Limb (tissue), 2 donors: ENCODE measurements at regions not wholly inside any gene's neighbourhood (a gene's known extent, or its start where the extent isn't known, plus 50 kb on each side); places are given as distances from the start of the nearest gene placed in this dataset.
A peak's percentile ranks its signal among the peaks of the same experiment; 100 is the strongest.

Experiments
- DNase-seq, 2 donors: peaks; one replicate each; pipeline ENCODE4 v3.0.0-alpha.2; 2016; ENCODE audit errors: extremely low spot score in 2 of 2

GRCh38 chr1:57831624-57832023 lies 407.8 kb upstream of the DAB1 start:
- no peak for DNase-seq

DNA sequence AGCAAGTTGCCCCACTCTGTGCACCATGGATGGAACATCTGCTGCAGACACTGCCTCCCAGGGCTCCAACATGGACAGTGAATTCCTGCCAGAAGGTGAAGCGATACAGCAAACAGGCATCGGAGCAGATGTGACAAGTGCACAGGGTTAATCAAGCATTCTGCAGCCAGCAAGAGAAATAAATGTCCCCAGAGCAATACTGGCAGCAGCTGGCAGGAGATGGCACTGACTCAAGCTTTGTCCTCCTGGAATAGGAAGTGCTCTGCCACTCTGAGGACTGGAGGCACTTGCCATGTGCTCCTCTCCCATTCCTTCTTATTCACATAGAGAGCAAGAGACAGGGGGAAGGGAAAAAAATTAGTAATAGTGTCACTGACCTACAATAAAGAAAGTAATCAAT lies 402.7 kb upstream of the DAB1 start:
- peak in 1 of 2 donors; percentile 31 for DNase-seq

DNA sequence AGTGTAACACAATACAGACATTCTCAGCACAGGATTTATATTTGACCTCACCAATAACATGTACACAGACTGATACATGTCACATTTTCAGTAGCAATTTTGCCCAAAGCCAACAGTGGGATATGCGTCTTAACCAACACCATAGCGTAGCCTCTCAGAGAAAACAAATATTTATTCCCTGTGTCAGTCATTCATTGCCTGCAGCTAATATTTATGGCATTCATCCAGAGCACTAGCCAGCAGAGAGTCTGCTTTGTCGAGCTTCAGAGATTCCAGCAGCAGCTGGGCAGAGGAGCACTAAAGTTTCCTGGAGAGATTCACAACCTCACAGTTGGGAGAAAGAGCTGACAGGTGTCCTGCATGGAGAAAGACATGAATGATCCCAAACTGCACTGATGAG lies 400.7 kb upstream of the DAB1 start:
- no peak for DNase-seq

DNA sequence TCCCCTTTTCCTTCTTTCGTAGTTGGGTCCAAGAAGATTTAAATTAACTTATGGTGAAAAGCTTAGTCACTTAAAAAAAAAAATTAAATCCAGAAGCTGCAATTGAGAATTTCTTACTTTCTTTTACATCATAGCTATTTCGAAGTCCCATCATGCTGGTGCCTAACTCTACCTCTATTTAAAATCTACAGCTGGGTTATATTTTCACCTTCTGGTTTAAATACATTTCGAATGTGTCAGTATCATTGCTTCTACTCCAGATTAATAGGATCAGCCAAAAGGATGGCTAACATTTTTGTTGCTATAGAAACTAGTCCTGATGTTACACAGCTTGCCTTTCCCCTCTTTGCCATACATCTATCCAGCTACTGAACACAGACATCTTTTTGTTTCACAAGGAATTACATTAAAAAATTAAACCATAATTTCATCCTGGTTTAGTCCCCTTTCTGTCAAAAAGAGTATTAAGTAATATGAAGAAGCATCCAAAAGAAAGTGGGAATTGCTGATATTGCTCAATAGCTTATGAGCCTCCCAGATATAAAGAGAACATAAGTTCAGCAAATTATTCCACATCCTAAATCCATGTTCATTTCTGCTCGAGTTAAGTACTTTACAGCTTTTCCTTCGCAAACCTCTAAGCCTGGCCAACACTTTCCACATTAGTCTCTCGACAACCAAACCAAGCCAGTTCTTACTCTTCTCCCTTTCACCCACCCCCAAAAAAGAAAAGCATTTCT lies 396.7 kb upstream of the DAB1 start:
- DNase-seq: no peak

DNA sequence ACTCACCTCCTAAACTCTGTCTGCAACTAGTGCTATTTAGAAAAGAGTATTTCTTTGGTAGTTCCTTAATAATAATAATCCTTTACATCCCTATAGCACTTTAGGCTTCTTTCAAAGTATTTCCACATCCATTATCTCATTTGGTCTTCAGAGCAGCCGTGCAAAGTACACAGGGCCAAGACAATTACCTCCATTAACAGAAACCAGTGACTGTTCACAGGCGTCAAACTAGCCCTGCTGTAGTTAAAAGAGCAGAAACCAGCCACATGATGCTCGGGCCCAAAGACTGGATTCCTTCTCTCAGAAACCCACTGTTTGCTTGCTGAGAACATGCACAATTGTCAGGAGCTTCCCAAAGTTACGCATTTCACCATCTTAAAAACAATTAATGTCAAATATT lies 396.0 kb upstream of the DAB1 start:
- no peak for DNase-seq

GRCh38 chr1:57803586-57803985 lies 379.7 kb upstream of the DAB1 start:
- no peak for DNase-seq

DNA sequence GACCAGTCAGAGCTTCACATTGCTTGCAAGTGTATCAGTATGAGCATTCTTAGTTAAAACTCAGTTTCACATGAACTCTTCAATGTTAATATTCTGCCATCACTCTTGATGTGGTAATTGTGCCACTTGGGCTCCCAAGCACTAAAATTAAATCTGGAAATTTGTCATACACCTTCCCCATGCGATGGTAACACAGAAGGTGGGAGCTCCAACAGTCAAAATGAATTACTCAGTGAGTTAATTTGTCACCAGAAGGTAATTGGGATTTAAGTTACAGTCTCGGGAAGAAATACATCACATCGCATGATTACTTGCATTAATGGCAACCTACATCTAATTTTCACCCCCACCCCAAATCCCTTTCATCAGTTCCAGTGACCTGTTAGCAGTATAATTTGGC lies 376.5 kb upstream of the DAB1 start:
- no peak for DNase-seq

DNA sequence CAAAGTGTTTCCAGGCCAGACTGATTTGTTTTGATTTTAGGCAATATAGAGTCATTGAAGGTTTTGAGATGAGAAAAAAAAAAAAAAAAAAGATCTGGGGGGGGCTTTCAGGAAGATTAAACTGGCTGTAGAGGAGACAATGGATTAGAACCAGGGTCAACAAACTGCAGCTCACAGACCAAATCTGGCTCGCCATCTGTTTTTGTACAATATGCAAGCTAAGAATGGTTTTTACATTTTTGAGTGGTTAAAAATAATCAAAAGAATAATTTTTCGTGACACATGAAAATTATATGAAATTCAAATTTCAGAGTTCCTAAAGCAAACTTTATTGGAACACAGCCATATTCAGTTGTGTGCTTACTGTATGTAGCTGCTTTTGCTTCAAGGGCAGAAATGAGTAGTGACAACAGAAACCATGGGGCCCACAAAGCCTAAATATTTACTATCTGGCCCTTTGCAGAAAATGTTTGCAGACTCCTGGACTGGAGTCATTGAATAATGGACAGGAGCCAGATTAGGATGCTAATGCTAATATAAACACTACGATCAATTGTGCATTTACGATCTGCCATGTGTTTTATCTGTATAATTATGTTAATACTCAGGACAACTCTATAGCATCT lies 375.7 kb upstream of the DAB1 start:
- DNase-seq: no peak

DNA sequence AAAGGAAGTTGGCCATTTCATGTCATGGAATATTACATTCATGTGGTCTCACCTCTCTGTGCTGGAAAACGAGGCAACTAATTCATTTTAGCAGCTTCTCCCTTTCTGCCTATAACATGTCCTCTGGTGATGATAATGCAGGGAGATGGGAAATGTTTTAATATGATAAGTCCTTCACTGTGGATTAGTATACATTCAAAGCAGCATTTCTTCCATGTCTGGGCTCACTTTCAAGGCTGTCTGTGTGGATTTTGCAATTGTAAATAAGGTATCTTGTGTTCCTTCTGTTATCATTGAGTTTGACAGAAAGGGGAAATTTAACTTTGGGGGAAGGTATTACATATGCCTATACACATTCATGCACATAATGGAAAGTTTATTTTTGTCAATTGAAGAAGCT lies 374.7 kb upstream of the DAB1 start:
- no peak for DNase-seq

- DNase-seq: no peak
These were observed 373.2 kb upstream of the DAB1 start for GRCh38 chr1:57797084-57797483.

- DNase-seq: no peak
These were observed 372.8 kb upstream of the DAB1 start for GRCh38 chr1:57796616-57797015.

DNA sequence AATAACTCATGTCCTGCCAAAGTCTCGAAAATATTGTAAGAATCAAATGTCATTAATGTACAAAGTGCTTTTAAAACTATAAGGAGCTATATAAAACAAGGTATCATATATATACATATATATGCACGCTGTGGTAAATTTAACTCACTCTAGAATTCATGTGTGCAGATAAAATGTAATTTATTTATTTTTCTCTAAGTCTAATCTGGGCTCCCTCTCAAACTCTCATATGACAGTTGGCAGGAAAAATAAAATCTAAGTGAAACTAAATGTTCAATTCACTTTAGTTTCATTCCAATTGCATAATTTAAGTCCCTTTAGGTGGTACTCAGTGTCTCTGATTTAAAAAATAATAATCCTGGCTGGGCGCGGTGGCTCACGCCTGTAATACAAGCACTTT lies 372.0 kb upstream of the DAB1 start:
- DNase-seq: no peak

- DNase-seq: no peak
These were observed 370.2 kb upstream of the DAB1 start for GRCh38 chr1:57794078-57794477.

DNA sequence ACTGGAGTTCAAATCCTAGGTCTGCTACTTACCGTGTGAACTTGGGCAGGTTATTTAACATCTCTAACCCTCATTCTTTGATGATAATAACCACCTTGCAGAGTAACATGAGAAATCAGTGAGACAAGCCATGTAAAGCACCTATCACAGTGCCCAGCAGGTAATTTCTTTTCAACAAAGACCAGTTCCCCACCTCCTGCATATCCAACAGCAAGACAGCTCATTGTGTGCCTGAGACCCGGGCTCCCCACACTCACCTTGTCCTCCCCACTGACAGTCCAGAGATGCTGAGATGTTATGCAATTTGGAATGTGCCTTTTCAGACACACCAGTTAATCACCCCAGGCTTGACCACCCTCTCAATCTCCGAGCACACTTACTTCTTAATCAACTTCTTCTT lies 367.6 kb upstream of the DAB1 start:
- no peak for DNase-seq

DNA sequence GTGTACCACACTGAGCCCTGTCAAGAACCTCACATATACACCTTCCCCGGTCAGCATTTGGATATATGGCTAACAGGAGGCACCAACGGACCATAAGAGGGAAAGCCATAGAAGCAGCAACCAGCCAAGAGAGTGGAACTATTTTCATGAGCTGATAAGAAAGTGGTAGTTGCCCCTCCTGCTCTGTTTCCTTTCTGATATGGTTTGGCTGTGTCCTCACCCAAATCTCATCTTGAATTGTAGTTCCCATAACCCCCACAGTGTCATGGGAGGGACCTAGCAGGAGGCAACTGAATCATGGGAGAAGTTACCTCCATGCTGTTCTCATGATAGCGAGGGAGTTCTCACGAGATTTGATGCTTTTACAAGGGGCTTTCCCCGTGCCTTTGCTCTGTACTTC lies 366.1 kb upstream of the DAB1 start:
- no peak for DNase-seq

DNA sequence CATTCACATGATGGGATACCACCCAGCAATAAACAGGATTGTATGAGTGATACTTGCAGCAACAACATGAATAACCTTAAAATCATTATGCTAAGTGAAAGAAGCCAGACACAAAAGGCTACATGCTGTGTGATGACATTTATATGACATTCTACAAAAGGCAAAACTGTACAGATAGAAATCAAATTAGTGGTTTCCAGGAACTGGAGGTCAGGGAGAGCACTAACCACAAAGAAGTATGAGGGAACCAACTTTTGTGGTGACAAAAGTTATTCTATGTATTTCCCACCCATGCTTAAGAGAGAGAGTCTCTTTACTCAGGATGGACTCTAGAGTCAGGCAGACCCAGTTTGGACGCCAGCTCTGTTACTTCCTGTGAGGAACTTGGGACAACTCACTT lies 364.5 kb upstream of the DAB1 start:
- DNase-seq: no peak

- no peak for DNase-seq
These were observed 360.5 kb upstream of the DAB1 start for GRCh38 chr1:57784356-57784755.

DNA sequence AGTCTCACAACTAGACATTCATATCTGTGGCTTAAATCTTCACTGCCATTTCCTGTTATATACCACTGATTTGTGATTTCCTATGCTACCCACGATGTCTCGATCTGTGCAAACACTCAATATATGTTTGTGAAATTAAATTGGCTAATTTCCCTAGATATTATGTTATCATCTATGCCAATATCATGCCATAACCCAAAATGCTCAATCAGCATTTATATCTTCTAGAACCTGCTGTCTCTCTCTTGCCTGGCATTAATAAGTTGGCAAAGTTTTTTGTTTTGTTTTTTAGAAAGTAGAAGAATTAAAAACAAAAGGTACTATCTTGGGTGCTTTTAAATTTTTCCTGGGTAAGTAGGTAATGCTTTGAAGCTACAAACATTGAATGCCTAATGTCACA lies 358.5 kb upstream of the DAB1 start:
- DNase-seq: no peak

DNA sequence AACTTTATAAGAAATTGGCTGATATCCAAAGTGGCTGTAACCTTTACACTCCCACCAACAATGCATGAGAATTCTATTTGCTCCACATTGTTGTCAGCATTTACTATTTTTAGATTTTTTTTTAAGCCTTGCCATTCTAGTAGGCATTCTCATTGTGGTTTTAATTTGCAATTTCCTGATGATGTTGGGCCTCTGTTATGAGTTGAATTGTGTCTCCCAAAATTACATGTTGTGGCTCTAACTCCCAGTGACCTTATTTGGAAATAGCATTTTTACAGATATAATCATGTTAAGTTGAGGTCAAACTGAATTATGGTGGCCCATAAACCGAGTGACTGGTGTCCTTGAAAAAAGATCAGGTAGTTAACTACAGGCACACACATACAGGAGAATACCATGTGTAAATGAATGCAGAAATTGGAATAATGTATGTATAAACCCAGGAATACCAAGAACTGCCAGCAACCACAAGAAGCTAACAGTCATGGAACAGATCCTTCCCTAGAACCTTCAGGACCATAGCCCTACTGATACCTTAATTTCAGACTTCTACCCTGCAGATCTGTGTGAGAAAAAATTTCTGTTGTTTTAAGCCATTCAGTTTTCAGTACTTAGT lies 348.8 kb upstream of the DAB1 start:
- DNase-seq: no peak

DNA sequence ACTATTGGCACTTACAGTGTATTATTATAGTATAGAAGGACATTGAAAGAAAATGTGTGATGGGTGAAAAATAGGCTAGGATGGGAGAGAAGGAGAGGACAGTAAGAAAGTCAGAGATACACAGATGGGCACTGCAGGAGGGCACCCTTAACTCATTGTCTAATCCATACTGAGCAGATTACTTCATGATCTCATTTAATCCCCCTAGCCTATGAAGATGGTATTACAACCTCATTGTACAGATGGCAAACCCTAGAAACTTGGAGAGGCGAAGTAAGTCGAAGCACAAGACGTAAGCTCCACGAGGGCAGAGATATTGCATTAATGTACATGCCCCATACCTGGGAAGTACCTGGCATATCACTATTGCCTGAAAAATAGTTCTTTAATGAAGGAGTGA lies 346.9 kb upstream of the DAB1 start:
- no peak for DNase-seq

DNA sequence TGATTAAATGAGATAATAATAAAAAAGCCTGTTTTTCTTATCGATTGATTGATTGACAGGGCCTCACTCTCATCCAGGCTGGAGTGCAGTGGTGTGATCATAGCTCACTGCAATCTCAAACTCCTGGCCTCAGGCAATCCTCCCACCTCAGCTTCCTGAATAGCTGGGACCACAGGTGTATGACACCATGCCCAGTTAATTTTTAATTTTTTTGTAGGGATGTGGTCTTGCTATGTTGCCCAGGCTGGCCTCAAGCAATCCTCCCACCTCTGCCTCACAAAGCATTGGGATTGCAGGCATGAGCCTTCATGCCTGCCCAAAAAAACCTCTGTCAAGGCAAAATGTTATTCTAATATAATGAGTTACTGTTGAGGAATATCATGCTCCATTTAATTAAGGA lies 346.4 kb upstream of the DAB1 start:
- DNase-seq: no peak

GRCh38 chr1:57761628-57762027 lies 337.8 kb upstream of the DAB1 start:
- no peak for DNase-seq

DNA sequence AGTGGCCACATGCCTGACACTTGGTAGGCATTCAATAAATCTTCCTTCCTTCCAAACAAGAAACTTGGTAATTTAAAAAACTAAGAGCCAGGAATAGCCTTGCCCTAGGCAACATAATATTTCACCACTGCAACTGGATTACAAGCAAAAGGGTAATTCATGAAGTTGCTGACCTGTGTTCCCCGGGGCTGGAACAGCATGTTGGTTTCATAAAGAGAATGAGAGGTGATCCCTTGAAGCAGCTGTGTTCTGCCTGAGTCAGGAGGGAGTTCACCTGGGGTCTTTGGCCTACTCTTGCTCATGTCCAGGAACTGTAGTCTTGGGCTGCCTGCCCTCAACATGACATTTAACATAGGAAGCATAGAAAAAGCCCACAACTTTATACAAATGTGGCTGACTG lies 329.0 kb upstream of the DAB1 start:
- no peak for DNase-seq
